ENCODE measurements at regions not wholly inside any gene's neighbourhood (a gene's known extent, or its start where the extent isn't known, plus 50 kb on each side); places are given as distances from the start of the nearest gene placed in this dataset.

- Histone ChIP-seq H3K27me3 (no peaks in the 10 kb centered on the region), H3K4me1 (replicated peaks in 1 of 2) (no peaks in the 10 kb centered on the region), H3K9me3 (replicated peaks in 1 of 3) (no peaks in the 10 kb centered on the region), H3K4me3 (no peak overlapping the region), H3K27ac (no peak overlapping the region), H3K36me3 (replicated peaks in 1 of 2) (no peaks in the 10 kb centered on the region)
- no peak for DNase-seq
- intact Hi-C loops (cut with DNase I), result no loop called here
- TF ChIP-seq CTCF (IDR thresholded peaks at IDR 0.05) (no peak), POLR2A (IDR thresholded peaks at IDR 0.05) (no peak)
- WGBS, 4 donors, result 80 to 96% (median 83%) methylated on average over 1 of the region's 1 CpG
Observed at GRCh38 chr5:7050986-7051385, 337.8 kb downstream of the TENT4A start.

- no peaks in the 10 kb centered on the region for H3K27me3 ChIP-seq
- H3K4me1 ChIP-seq (replicated peaks in 1 of 2), result no peaks in the 10 kb centered on the region
- no peak overlapping the region for H3K4me3 ChIP-seq
- H3K9me3 ChIP-seq (replicated peaks in 1 of 3), result no peaks in the 10 kb centered on the region
- no peak overlapping the region for H3K27ac ChIP-seq
- no peaks in the 10 kb centered on the region for H3K36me3 ChIP-seq (replicated peaks in 1 of 2)
- TF ChIP-seq POLR2A (IDR thresholded peaks at IDR 0.05) (no peak), CTCF (IDR thresholded peaks at IDR 0.05) (no peak)
- intact Hi-C loops (cut with DNase I), result no loop called here
- no peak for DNase-seq
Observed at GRCh38 chr5:7053125-7053524, 339.9 kb downstream of the TENT4A start.

GRCh38 chr5:7053528-7054209 lies 340.4 kb downstream of the TENT4A start:
- Histone ChIP-seq H3K27ac (no peak overlapping the region), H3K36me3 (replicated peaks in 1 of 2) (no peaks in the 10 kb centered on the region), H3K9me3 (replicated peaks in 1 of 3) (no peaks in the 10 kb centered on the region), H3K4me1 (replicated peaks in 1 of 2) (no peaks in the 10 kb centered on the region), H3K27me3 (no peaks in the 10 kb centered on the region), H3K4me3 (no peak overlapping the region)
- WGBS, 4 donors, result 85 to 89% (median 86%) methylated on average over 3 of the region's 3 CpGs
- TF ChIP-seq CTCF (IDR thresholded peaks at IDR 0.05), result no peak
- no peak for TF ChIP-seq POLR2A (IDR thresholded peaks at IDR 0.05)
- no peak for DNase-seq
- intact Hi-C loops (cut with DNase I), result no loop called here

- WGBS, 4 donors, result 80 to 88% (median 85%) methylated on average over 10 of the region's 10 CpGs
- intact Hi-C loops (cut with DNase I), result no loop called here
- no peak for TF ChIP-seq POLR2A (IDR thresholded peaks at IDR 0.05)
- TF ChIP-seq CTCF (IDR thresholded peaks at IDR 0.05), result no peak
- DNase-seq, result no peak
- Histone ChIP-seq H3K27ac (no peak overlapping the region), H3K4me3 (no peak overlapping the region), H3K9me3 (replicated peaks in 1 of 3) (no peaks in the 10 kb centered on the region), H3K4me1 (replicated peaks in 1 of 2) (no peaks in the 10 kb centered on the region), H3K36me3 (replicated peaks in 1 of 2) (no peaks in the 10 kb centered on the region), H3K27me3 (no peaks in the 10 kb centered on the region)
Observed at GRCh38 chr5:7066471-7067235, 329.3 kb upstream of the ADCY2 start.
